WTC11 (cell line): ENCODE measurements at regions not wholly inside any gene's neighbourhood (a gene's known extent, or its start where the extent isn't known, plus 50 kb on each side); places are given as distances from the start of the nearest gene placed in this dataset.
A peak's percentile ranks its signal among the peaks of the same experiment; 100 is the strongest.

Experiments used
- ATAC-seq: fragments of 200-7000 bp; cut with Tn5 transposase; 2 replicates; pipeline ENCODE4 v1.10.0; 2021; ENCODE audit warnings: mild to moderate bottlenecking, moderate library complexity
- CTCF ChIA-PET: fragments of 300-600 bp; sonication (Branson Sonifier 250); formaldehyde crosslinking; loops from one replicate; lab custom pipeline; 2021; ENCODE audit warnings: antibody characterized with exemption; lab: Charles Lee
- POLR2A ChIA-PET: fragments of 350-600 bp; sonication (Branson Sonifier 250); formaldehyde crosslinking; loops from one replicate; lab custom pipeline; 2021; ENCODE audit warnings: antibody characterized with exemption; lab: Charles Lee
- DNase-seq: peaks from one replicate; pipeline ENCODE4 v3.0.0; 2021; ENCODE audit warnings: low spot score
- H3K27ac Mint-ChIP-seq: 2 replicates; pipeline ENCODE4 v1.8.0; 2021; ENCODE audit warnings: mixed read lengths
- H3K27me3 Mint-ChIP-seq: 2 replicates; pipeline ENCODE4 v1.8.0; 2021; ENCODE audit warnings: low read depth, mild to moderate bottlenecking, moderate library complexity, mixed read lengths
- H3K36me3 Mint-ChIP-seq: 2 replicates; pipeline ENCODE4 v1.8.0; 2021; ENCODE audit warnings: mixed read lengths
- H3K4me1 Mint-ChIP-seq: 2 replicates; pipeline ENCODE4 v1.8.0; 2022; ENCODE audit warnings: mixed read lengths
- H3K4me3 Mint-ChIP-seq: 2 replicates; pipeline ENCODE4 v1.8.0; 2021; ENCODE audit warnings: mild to moderate bottlenecking, moderate library complexity, mixed read lengths
- H3K9me3 Mint-ChIP-seq: 2 replicates; pipeline ENCODE4 v1.8.0; 2021; ENCODE audit warnings: mixed read lengths
- ATF1 ChIP-seq: sonication (generic); formaldehyde crosslinking; IDR thresholded peaks from 2 replicates; pipeline ENCODE4 v1.8.1; 2023; ENCODE audit warnings: mild to moderate bottlenecking, moderate library complexity, missing genetic modification reagents
- CDX4 ChIP-seq: fragments of 250-450 bp; sonication (Bioruptor Pico); IDR thresholded peaks from 2 replicates; pipeline ENCODE4 v1.9.0; 2021; ENCODE audit warnings: moderate library complexity, mild to moderate bottlenecking, inconsistent platforms, borderline replicate concordance
- ELF4 ChIP-seq: sonication (generic); formaldehyde crosslinking; IDR thresholded peaks from 2 replicates; pipeline ENCODE4 v1.8.1; 2022; ENCODE audit warnings: low read depth, mild to moderate bottlenecking, moderate library complexity, missing genetic modification reagents
- GRHL2 ChIP-seq: fragments of 250-450 bp; sonication (Bioruptor Pico); IDR thresholded peaks from 2 replicates; pipeline ENCODE4 v1.8.0; 2022; ENCODE audit warnings: mild to moderate bottlenecking, moderate library complexity; ENCODE audit not compliant: insufficient replicate concordance, severe bottlenecking
- GTF2I ChIP-seq: fragments of 250-450 bp; sonication (Bioruptor Pico); conservative IDR thresholded peaks from 2 replicates; pipeline ENCODE4 v1.4.0; 2021; ENCODE audit warnings: mild to moderate bottlenecking
- HMGXB4 ChIP-seq: sonication (generic); formaldehyde crosslinking; IDR thresholded peaks from 2 replicates; pipeline ENCODE4 v1.8.1; 2023; ENCODE audit warnings: mild to moderate bottlenecking, moderate library complexity, missing genetic modification reagents
- NFYB ChIP-seq: sonication (generic); formaldehyde crosslinking; conservative IDR thresholded peaks from 2 replicates; pipeline ENCODE4 v1.8.0; 2022; ENCODE audit warnings: low read depth, missing genetic modification reagents
- OVOL2 ChIP-seq: fragments of 250-450 bp; sonication (Bioruptor Pico); IDR thresholded peaks from 2 replicates; pipeline ENCODE4 v1.9.0; 2021; ENCODE audit warnings: mild to moderate bottlenecking, borderline replicate concordance
- RELA ChIP-seq: sonication (generic); formaldehyde crosslinking; IDR thresholded peaks from 2 replicates; pipeline ENCODE4 v1.8.1; 2022; ENCODE audit warnings: missing genetic modification reagents, mild to moderate bottlenecking, borderline replicate concordance
- SMAD4 ChIP-seq: sonication (generic); formaldehyde crosslinking; IDR thresholded peaks from 2 replicates; pipeline ENCODE4 v1.8.0; 2022; ENCODE audit warnings: mild to moderate bottlenecking, missing genetic modification reagents
- SP1 ChIP-seq: sonication (generic); formaldehyde crosslinking; conservative IDR thresholded peaks from 2 replicates; pipeline ENCODE4 v1.8.1; 2022; ENCODE audit warnings: missing genetic modification reagents
- ZNF263 ChIP-seq: sonication (generic); formaldehyde crosslinking; IDR thresholded peaks from 2 replicates; pipeline ENCODE4 v1.8.1; 2022; ENCODE audit warnings: low read depth, mild to moderate bottlenecking, moderate library complexity, missing genetic modification reagents
- ZNF281 ChIP-seq: sonication (generic); formaldehyde crosslinking; IDR thresholded peaks from 2 replicates; pipeline ENCODE4 v1.8.0; 2023; ENCODE audit warnings: mild to moderate bottlenecking, missing genetic modification reagents
- ZNF532 ChIP-seq: fragments of 250-450 bp; sonication (Bioruptor Pico); IDR thresholded peaks from 2 replicates; pipeline ENCODE4 v1.9.0; 2021; ENCODE audit warnings: mild to moderate bottlenecking, borderline replicate concordance
- ZNF671 ChIP-seq: fragments of 250-450 bp; sonication (Bioruptor Pico); IDR thresholded peaks from 2 replicates; pipeline ENCODE4 v1.8.0; 2021; ENCODE audit warnings: mild to moderate bottlenecking

GRCh38 chr3:137947117-137947516 lies 62.8 kb upstream of the CLDN18 start:
- peaks cover 29% of the 10 kb centered on the region for H3K27me3 Mint-ChIP-seq
- H3K36me3 Mint-ChIP-seq = no peaks in the 10 kb centered on the region
- POLR2A ChIA-PET = no interaction called here
- ATAC-seq (no peak), DNase-seq (no peak)
- no peak overlapping the region for H3K4me3 Mint-ChIP-seq
- H3K4me1 Mint-ChIP-seq = peaks cover 19% of the 10 kb centered on the region
- CTCF ChIA-PET = interaction anchor here (0.6 to 1.5 kb wide), 9 partner anchors 24 to 294 kb away, joined by 3 to 7 read pairs (median 4); no protein-coding TSS in a partner anchor
- H3K27ac Mint-ChIP-seq = no peak overlapping the region
- peaks cover 14% of the 10 kb centered on the region for H3K9me3 Mint-ChIP-seq
- no peak for TF ChIP-seq GRHL2 (CRISPR knock-in tag)
- TF ChIP-seq NFYB (CRISPR knock-in tag) = 0 out of 2 replicates have a peak, but pooled peaks have one; percentile 14

GRCh38 chr3:137948400-137949072 lies 61.4 kb upstream of the CLDN18 start:
- Mint-ChIP-seq H3K4me1 (peaks cover 19% of the 10 kb centered on the region), H3K9me3 (peaks cover 17% of the 10 kb centered on the region), H3K27ac (no peak overlapping the region), H3K36me3 (no peaks in the 10 kb centered on the region), H3K27me3 (peaks cover 29% of the 10 kb centered on the region), H3K4me3 (no peak overlapping the region)
- DNase-seq = no peak
- POLR2A ChIA-PET = no interaction called here
- TF ChIP-seq SMAD4 (CRISPR knock-in tag) = no peak
- no peak for TF ChIP-seq ZNF532 (CRISPR knock-in tag)
- no peak for TF ChIP-seq ELF4 (CRISPR knock-in tag)
- no peak for TF ChIP-seq HMGXB4 (CRISPR knock-in tag)
- TF ChIP-seq GTF2I (CRISPR knock-in tag) = no peak
- no peak for TF ChIP-seq ZNF671 (CRISPR knock-in tag)
- no peak for TF ChIP-seq OVOL2 (CRISPR knock-in tag)
- TF ChIP-seq RELA (CRISPR knock-in tag) = no peak
- no peak for TF ChIP-seq ZNF263
- no peak for TF ChIP-seq CDX4 (CRISPR knock-in tag)
- no peak for TF ChIP-seq SP1 (CRISPR knock-in tag)
- TF ChIP-seq ATF1 = no peak
- no peak for TF ChIP-seq ZNF281 (CRISPR knock-in tag)
- TF ChIP-seq, all 79 proteins: peak for 0
- peak; percentile 28; the same call in 1 of the 2 replicates for ATAC-seq
- CTCF ChIA-PET = interaction anchor here (1.2 to 1.6 kb wide), 7 partner anchors 23 to 839 kb away, joined by 3 to 9 read pairs (median 3); no protein-coding TSS in a partner anchor
